T-helper 2 cell (primary cell): ENCODE measurements at regions not wholly inside any gene's neighbourhood (a gene's known extent, or its start where the extent isn't known, plus 50 kb on each side); places are given as distances from the start of the nearest gene placed in this dataset.

Experiments
- DNase-seq, 5 experiments: peaks; one replicate each; pipeline versions ENCODE4 v3.0.0 to v3.0.0-alpha.2; 2012 to 2022

DNA sequence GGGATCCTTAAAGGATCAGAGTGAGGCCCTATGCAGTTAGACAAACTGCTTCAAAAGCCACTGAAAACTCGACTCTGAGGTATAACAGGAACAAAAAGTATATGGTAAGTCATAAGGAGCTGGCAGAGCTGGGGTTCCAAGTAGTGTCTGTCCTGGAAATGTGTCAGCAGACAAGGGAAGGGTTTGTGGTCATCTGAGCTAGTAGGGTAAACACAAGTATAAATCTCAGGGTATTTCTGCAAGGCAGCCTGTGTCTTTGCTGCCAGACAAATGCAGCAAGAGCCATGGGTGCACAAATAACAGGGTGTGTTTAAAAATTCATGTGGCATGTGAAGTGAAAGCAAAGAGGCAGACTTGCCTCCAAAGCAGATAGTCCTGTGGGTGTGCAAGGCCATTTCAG, 759.0 kb upstream of the ADAMTS5 start:
- no peak for DNase-seq

- no peak for DNase-seq
Measured at GRCh38 chr21:27722095-27722494, 755.2 kb upstream of the ADAMTS5 start.

DNA sequence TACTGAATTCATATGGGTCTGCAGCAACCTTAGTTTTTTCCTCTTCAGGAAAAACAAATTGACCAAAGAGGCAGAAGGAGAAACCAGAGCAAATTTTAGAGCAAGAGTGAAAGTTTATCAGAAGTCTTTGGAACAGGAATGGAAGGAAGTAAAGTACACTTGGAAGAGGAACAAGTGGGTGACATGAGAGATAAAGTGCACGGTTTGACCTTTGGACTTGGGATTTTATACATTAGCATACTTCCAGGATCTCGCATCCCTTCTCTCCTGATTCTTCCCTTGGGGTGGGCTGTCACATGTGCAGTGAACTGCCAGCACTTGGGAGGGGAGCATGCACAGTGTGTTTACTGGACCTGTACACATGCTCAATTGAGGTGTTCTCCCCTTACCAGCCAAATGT, 754.8 kb upstream of the ADAMTS5 start:
- no peak for DNase-seq

DNA sequence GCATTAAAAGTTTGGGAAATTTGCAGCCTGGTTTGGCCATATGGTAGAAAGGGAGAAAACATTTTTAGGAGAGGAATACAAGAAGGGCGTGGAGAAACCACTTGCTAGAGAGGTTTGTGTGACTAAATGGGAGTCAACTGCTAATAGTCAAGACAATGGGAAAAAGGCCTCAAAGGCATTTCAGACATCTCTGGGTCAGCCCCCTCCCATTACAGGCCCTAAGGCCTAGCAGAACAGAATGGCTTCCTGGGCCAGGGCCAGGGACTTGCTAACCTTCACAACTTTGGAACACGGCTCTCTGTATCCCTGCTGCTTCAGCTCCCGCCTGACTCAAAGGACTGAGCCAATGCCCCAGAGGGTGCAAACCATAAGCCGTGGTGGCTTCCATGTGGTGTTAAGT, 752.3 kb upstream of the ADAMTS5 start:
- no peak for DNase-seq

DNA sequence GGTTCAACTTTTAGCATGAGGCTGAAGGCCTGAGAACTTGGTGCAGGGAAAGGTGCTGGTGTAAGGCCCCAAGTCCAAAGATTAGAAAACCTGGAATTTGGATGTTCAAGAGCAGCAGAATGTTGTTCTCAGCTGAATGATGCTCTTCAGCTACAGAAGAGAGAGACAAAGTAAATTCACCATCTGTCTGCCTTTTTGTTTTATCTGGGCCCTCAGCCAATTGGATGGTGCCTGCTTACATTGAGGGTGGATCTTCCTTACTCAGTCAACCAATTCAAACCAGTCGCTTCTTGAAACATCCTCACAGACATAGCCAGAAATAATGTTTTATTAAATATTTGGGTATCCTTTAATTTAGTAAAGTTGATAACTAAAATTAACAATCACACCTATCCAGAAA, 748.2 kb upstream of the ADAMTS5 start:
- DNase-seq = no peak

DNA sequence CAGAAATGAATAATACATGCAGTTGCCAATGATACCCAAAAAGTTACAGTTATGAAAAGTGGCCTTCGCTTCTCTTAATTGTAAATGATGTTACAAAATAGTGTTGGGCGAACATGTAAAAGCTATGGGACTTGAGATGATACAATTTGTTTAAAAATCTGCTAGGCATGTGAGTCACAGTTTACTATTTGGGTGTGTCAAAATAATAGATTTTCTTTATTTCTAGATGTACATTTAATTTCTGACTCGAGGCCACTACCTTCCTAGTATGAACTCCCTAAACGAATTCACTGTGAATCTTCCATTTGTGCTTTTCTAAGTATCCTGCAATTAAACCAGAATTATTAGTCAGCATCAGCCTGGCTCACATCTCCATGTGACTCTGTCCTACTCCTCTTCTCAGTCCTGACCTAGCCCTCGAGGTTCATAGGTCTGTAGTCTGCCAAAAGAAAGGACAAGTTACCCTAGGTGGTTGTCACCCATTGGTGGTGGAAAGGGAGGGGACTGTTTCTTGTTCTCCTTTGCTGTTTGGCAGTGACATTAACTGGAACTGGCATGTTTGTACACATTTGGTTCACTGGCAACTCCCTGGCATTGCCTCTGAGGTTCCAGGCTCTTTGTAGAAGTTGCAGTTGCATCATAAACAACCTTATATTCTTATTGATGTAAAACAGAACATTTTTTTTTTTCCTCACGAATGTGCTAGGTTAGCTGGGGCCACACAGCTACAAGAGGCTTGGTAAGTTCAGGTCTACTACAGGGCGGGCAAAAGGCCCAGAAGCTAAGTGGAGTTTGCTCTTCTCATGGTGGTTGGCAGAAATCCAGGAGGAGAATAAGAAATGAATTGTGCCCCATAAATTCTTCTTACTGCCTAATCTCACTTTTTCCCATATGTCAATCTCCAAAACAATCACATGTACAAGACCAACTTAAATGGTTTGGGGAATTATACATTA, 746.5 kb upstream of the ADAMTS5 start:
- DNase-seq = no peak

GRCh38 chr21:27704567-27705166, 737.8 kb upstream of the ADAMTS5 start:
- DNase-seq = no peak

GRCh38 chr21:27703791-27704190, 736.9 kb upstream of the ADAMTS5 start:
- no peak for DNase-seq

DNA sequence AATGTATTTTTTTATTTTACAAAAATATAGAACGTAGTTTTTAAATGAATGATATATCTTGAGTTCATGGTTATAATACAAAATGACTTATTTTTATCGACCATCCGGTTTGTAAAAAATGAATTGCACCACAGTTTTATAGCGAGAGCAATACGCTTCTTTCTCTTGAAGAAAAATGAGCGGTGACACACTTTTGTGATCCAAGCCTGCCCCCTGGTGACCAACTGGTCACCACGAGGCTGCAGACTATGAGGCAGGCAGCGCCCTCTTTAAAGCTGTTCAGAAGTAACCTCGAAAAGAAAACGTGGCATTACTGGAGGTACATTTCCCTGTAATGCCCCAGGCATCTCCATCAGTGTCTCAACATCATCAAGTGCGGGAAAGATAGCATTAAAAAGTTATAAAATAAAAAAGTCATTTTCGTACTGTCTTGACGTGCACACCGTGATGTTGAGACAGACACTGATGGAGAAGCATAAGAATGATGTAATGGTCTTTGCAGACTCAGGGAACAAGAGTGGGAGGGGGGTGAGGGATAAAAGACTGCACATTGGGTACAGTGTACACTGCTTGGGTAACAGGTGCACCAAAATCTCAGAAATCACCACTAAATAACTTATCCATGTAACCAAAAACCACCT, 734.2 kb upstream of the ADAMTS5 start:
- peak in 4 of 5 experiments; percentile 7 to 56 (median 12) for DNase-seq

DNA sequence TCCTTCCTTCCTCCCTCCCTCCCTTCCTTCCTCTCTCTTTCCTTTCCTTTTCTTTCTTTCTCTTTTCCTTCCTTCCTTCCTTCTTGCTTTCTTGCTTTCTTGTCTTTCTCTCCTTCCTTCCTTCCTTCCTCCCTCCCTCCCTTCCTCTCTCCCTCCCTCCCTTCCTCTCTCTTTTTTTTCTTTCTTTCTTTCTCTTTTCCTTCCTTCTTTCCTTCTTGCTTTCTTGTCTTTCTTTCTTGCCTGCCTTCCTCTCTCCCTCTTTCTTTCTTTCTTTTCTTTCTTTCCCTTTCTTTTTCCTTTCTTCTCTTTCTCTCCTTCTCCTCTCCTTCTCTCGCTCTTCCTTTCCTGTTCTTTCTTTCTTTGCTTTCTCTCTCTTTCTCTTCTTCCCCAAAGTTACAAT, 728.4 kb upstream of the ADAMTS5 start:
- DNase-seq = no peak

DNA sequence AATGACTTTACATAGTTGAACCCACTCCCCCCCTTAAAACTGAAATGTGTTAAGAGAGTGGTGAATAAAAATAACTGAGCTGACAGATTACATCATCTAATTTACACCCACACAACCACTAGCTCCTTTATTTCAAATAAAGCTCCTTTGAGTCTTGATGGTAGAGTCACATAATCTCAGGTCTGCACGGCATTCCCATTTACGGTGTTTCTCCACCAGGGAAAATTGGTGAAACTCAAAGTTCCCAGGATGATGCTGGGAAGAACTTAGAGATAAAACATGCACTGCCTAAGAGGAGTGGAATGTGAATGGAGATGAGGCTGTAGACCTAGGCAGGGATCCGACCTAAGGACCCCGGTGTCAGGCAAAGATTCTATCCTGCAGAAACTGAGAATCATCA, 727.8 kb upstream of the ADAMTS5 start:
- DNase-seq = no peak

- no peak for DNase-seq
Measured at GRCh38 chr21:27693376-27693775, 726.5 kb upstream of the ADAMTS5 start.

DNA sequence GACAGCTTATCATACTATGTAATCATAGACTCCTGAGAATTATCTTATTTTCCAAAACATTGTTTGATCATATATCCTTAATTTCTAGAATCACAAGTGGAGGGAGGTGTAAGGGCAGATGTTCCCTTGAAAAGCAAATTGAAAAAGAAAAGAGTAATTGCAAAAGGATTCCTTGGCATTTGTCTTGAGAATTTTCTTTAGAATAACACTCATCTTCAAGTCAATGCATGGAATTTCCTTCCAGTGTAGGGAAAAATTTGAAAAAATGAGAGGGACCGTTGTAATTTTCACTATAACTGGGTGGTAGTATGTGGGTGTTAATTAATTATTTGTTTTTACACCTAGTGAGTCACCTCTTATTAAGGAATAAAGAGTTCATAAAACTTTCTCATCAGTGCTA, 724.6 kb upstream of the ADAMTS5 start:
- no peak for DNase-seq

DNA sequence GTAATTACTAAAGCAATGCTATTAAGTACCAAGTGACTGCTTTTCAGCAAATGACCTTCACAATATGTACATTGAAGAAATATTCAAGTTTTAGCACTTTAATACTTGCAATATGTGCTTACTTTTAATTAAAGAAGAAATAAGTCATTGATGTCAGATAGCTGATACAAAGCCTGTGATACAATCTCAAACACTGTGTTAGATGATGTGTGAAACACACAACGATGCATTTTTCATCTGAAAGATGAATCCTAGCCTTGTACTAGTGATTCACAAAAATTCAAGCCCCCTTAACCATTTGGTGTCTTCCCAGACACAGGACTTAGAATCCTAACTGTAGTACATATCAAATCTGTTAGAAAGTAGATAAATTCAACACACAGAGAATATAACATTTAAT, 724.1 kb upstream of the ADAMTS5 start:
- DNase-seq = no peak

DNA sequence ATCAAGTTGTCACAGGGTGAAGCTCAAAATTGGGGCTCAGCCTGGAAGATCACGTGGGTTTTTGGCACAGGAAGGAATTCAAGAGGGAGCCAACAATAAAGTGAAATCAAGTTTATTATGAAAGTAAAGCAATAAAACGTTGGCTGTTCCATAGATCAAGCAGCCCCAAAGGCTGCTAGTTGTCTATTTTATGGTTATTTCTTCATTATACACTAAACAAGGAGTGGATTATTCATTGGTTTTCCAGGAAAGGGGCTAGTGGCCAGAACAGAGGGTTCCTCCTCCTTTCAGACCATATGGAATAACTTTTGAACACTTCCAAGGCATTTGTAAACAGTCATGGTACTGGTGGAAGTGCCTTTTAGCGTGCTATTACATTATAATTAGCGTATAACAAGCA, 723.5 kb upstream of the ADAMTS5 start:
- DNase-seq = no peak

DNA sequence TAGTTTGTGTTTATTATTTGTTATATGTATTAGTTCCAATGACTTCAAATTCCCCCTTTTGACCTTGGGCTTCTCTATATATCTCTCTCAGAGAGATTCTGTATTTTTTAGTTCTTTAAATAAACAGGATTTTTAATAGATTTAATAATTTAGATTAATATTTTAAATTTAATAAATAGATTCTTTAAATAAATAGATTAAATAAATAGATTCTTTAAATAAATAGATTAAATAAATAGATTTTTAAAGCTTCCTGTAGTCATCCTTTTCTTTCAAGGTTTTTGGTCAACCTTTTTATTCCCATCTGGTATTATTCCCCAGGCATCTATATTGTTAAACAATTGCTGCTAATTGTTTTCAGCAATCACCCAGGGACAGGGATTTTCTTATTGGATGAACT, 721.9 kb upstream of the ADAMTS5 start:
- no peak for DNase-seq

DNA sequence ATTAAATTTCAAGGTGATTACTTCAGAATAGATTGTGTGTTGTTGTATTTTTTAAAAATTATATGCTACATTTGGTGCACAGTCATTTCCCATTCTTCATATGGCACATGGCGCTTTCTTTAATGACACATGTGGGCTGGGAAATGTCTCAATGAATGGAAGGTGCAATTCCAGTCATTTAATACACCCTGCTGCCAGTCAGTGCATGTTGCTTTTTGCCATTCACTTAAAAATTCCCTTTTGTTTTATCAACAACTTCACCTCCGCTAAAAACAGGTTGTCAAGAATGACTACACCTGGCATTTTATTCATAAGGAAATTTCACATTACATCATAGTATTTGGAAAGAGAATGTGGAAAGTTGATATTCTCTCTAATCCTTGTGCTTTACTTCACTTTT, 716.4 kb upstream of the ADAMTS5 start:
- no peak for DNase-seq

DNA sequence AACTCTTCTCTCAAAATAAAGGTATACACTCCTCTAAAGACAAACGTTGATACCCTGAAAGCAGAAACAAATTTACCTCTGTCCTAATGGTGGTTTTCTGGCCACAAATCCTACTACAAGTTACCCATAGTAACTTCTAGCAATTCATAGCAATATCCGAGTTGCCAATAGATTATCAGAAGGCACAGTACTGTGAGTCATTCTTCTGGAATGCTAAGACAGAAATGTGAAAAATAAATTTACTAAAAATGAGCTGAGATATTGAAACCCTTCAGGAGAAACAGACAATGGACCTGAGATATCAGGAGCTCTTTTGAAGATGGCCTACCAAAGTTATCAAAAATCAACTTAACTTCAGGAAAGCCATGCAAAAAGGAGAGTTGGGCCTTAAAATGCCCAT, 715.0 kb upstream of the ADAMTS5 start:
- DNase-seq = no peak

DNA sequence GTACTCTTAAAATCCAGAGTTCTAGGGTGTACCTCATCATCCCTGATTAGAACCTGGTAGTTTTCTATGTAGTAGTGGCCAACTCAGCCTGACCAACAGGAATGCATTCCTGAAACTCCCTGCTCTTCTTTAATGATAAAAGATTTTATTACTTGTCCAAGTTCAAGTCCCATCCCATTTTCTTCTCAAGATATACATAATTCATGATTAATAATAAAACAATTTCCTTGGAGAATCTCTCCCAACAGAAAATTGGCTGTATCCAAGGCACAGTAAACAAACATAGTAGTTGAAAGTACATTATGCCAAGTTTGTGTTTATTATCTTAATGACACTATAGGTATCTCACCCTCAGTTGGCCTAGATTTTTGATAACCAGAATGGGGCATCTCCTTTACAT, 714.1 kb upstream of the ADAMTS5 start:
- DNase-seq = no peak

DNA sequence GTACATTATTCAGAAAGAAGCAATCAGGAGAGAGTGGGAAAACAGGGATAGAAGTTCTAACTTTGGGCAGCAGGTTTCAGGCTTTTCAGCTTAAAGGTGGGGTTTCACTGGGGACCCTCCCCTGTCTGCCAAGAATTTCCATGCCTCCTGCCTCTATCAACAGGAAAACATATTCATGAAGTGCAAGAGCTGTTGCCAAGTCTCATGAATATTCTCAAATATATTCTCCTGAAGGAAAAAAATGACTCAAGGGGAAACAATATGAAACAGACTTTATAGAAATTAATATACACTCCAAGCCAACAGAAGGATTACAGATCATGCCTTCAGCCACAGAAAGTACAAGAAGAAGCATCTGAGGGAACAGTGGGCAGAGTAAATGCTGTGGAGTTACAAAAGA, 713.3 kb upstream of the ADAMTS5 start:
- no peak for DNase-seq

DNA sequence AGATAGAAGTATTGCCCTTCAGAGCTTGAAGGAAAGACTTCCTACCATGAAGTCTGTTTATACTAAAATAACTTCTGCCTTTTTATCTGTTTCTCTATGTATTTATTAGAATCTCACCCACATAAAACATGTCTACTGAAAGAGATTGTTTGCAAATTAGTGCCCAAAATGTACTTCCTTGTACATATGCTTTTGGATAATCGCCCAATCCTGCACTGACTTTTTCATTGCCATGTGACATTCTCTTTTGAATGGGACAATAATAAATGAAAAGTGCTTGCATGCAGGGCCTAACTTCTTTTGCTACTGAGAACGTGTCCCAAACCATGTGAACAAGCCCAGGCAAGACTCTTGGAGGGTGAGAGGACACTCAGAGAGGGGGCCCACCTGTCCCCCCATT, 711.6 kb upstream of the ADAMTS5 start:
- DNase-seq = no peak

DNA sequence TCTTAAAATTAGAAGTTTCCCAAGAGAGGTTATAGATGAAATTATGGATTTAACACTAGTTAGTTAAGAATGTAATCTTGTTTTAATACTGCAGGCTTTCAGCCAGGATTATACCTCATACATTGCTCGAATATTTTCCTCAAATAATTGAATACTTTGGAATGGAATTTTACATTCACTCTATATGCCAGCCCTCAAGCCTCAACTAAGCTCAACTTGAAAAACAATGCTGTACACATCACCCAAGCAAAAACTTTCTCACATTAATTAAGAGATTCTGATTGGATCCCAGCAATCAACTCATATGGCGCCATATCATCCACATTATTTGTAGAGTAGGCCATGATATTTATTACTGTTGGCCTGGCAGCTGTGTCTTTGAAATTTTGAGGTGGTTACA, 710.7 kb upstream of the ADAMTS5 start:
- no peak for DNase-seq

DNA sequence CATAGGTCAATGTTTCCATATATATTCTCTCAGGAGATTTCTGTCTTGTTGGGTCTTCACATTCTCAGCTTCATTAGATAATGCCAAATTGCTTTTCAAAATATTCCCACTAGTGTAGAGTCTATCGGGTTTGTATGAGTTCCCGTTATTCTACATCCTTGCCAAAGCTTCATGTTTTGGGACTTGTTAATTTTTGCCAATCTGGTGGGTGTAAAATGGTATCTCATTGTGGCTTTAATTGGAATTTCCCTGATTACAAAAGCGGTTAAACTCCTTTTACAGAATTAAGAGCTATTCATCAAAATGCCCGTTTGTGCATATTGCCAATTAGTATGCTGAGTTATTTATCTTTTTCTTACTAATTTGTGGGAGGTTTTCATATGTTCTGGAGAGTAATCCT, 708.4 kb upstream of the ADAMTS5 start:
- DNase-seq = no peak

GRCh38 chr21:27674041-27674615, 707.2 kb upstream of the ADAMTS5 start:
- no peak for DNase-seq
